PC-3 (cell line): ENCODE measurements at regions not wholly inside any gene's neighbourhood (a gene's known extent, or its start where the extent isn't known, plus 50 kb on each side); places are given as distances from the start of the nearest gene placed in this dataset.
"Not testable (repeated sequence)": the region's sequence is repeated elsewhere in the genome, so short reads cannot be mapped to it uniquely, and the experiment has no call there.

Experiments used
- ATAC-seq: fragments of 200-7000 bp; cut with Tn5 transposase; 2 replicates; pipeline ENCODE4 v1.9.1; 2020; ENCODE audit warnings: mild to moderate bottlenecking, moderate library complexity
- BruUV-seq: library from RNA; stranded (reverse); fragments of 400-500 nt; replicated peaks from 2 replicates; lab custom pipeline; 2021; lab: Mats Ljungman, UMichigan
- CTCF ChIA-PET: fragments of 300-600 bp; sonication (Branson Sonifier 250); formaldehyde crosslinking; loops from one replicate; lab custom pipeline; 2022; ENCODE audit warnings: antibody characterized with exemption; lab: Charles Lee
- POLR2A ChIA-PET: fragments of 300-600 bp; sonication (Branson Sonifier 250); formaldehyde crosslinking; loops from one replicate; lab custom pipeline; 2022; ENCODE audit warnings: antibody characterized with exemption; ENCODE audit not compliant: unreplicated experiment; lab: Charles Lee
- DNase-seq: peaks from one replicate; pipeline ENCODE4 v3.0.0-alpha.2; 2015
- H2AFZ ChIP-seq: fragments of 300-600 bp; sonication (generic); 2 replicates; pipeline ENCODE4 v1.6.0; 2016; ENCODE audit warnings: antibody characterized with exemption, low read length
- H3F3A ChIP-seq: fragments of 300-600 bp; sonication (generic); one replicate; pipeline ENCODE4 v1.6.0; 2017; ENCODE audit warnings: antibody characterized with exemption, low read length, control low read depth, mild to moderate bottlenecking; ENCODE audit not compliant: unreplicated experiment
- H3K27ac ChIP-seq: fragments of 300-600 bp; sonication (generic); 2 replicates; pipeline ENCODE4 v1.5.1; 2016; ENCODE audit warnings: mild to moderate bottlenecking, low read length
- H3K27me3 ChIP-seq: fragments of 300-600 bp; sonication (generic); 2 replicates; pipeline ENCODE4 v1.6.1; 2016; ENCODE audit warnings: low read length, mixed read lengths
- H3K36me3 ChIP-seq: fragments of 300-600 bp; sonication (generic); 2 replicates; pipeline ENCODE4 v1.6.1; 2016; ENCODE audit warnings: low read depth, mixed run types, low read length, mixed read lengths
- H3K4me1 ChIP-seq: fragments of 300-600 bp; sonication (generic); 2 replicates; pipeline ENCODE4 v1.5.1; 2016; ENCODE audit warnings: low read length; ENCODE audit not compliant: insufficient read depth
- H3K4me2 ChIP-seq: fragments of 300-600 bp; sonication (generic); 2 replicates; pipeline ENCODE4 v1.6.0; 2016; ENCODE audit warnings: low read length
- H3K4me3 ChIP-seq: fragments of 300-600 bp; sonication (generic); 2 replicates; pipeline ENCODE4 v1.5.1; 2016; ENCODE audit warnings: mild to moderate bottlenecking, low read length, mixed read lengths
- H3K79me2 ChIP-seq: fragments of 300-600 bp; sonication (generic); 2 replicates; pipeline ENCODE4 v1.6.1; 2017; ENCODE audit warnings: low read length, mixed read lengths
- H3K9ac ChIP-seq: fragments of 300-600 bp; sonication (generic); 2 replicates; pipeline ENCODE4 v1.6.0; 2016; ENCODE audit warnings: mild to moderate bottlenecking, low read length
- H3K9me2 ChIP-seq: fragments of 300-600 bp; sonication (generic); replicated peaks from 2 replicates; pipeline ENCODE4 v1.6.1; 2016; ENCODE audit warnings: mixed run types, low read length, mixed read lengths
- H3K9me3 ChIP-seq: fragments of 300-600 bp; sonication (generic); 2 replicates; pipeline ENCODE4 v1.6.1; 2016; ENCODE audit warnings: low read length, mixed read lengths
- H4K20me1 ChIP-seq: fragments of 300-600 bp; sonication (generic); 2 replicates; pipeline ENCODE4 v1.6.1; 2016; ENCODE audit warnings: low read length, mixed read lengths
- intact Hi-C: fragments of 100-400 bp; cut with micrococcal nuclease; formaldehyde crosslinking; loops from 2 replicates; pipeline ENCODE4 v1.9.0; 2023

- H3K9me3 ChIP-seq, H4K20me1 ChIP-seq, BruUV-seq, intact Hi-C loops, DNase-seq, H3F3A ChIP-seq, H3K4me2 ChIP-seq, H3K9ac ChIP-seq, H3K4me3 ChIP-seq, H3K36me3 ChIP-seq, ATAC-seq, H2AFZ ChIP-seq, H3K27me3 ChIP-seq, H3K4me1 ChIP-seq, POLR2A ChIA-PET, H3K27ac ChIP-seq, H3K79me2 ChIP-seq, H3K9me2 ChIP-seq, CTCF ChIA-PET: not testable (repeated sequence)
Observed at GRCh38 chr21:9572782-9573181, 948.6 kb upstream of the TPTE start.

GRCh38 chr21:9573528-9573927 is 947.9 kb upstream of the TPTE start:
- H3K27ac ChIP-seq, H3K9me3 ChIP-seq, intact Hi-C loops, BruUV-seq, H3K4me3 ChIP-seq, POLR2A ChIA-PET, ATAC-seq, H3K4me1 ChIP-seq, H3K9ac ChIP-seq, H2AFZ ChIP-seq, CTCF ChIA-PET, H3K79me2 ChIP-seq, H3F3A ChIP-seq, H3K4me2 ChIP-seq, H3K9me2 ChIP-seq, DNase-seq, H4K20me1 ChIP-seq, H3K27me3 ChIP-seq, H3K36me3 ChIP-seq: not testable (repeated sequence)

GRCh38 chr21:9579275-9579674 is 942.1 kb upstream of the TPTE start:
- H3K9ac ChIP-seq, DNase-seq, ATAC-seq, H2AFZ ChIP-seq, H3F3A ChIP-seq, intact Hi-C loops, H4K20me1 ChIP-seq, H3K79me2 ChIP-seq, H3K4me2 ChIP-seq, H3K9me2 ChIP-seq, H3K4me3 ChIP-seq, H3K27me3 ChIP-seq, BruUV-seq, CTCF ChIA-PET, H3K36me3 ChIP-seq, H3K9me3 ChIP-seq, H3K27ac ChIP-seq, H3K4me1 ChIP-seq, POLR2A ChIA-PET: not testable (repeated sequence)

GRCh38 chr21:9587941-9588340 is 933.4 kb upstream of the TPTE start:
- DNase-seq, H3K36me3 ChIP-seq, H3K27me3 ChIP-seq, ATAC-seq, H3F3A ChIP-seq, H3K9me2 ChIP-seq, H3K9ac ChIP-seq, H3K4me1 ChIP-seq, CTCF ChIA-PET, H3K4me2 ChIP-seq, POLR2A ChIA-PET, H3K27ac ChIP-seq, H3K4me3 ChIP-seq, H3K9me3 ChIP-seq, intact Hi-C loops, H3K79me2 ChIP-seq, BruUV-seq, H2AFZ ChIP-seq, H4K20me1 ChIP-seq: not testable (repeated sequence)

- H3K9ac ChIP-seq, H3K4me2 ChIP-seq, H3K79me2 ChIP-seq, H2AFZ ChIP-seq, H3K9me2 ChIP-seq, H3K27ac ChIP-seq, DNase-seq, H3K27me3 ChIP-seq, H3K36me3 ChIP-seq, BruUV-seq, H3K9me3 ChIP-seq, ATAC-seq, intact Hi-C loops, H3K4me3 ChIP-seq, H4K20me1 ChIP-seq, CTCF ChIA-PET, H3K4me1 ChIP-seq, H3F3A ChIP-seq, POLR2A ChIA-PET: not testable (repeated sequence)
Observed at GRCh38 chr21:9592591-9592990, 928.8 kb upstream of the TPTE start.

GRCh38 chr21:9593646-9594045 is 927.7 kb upstream of the TPTE start:
- H2AFZ ChIP-seq, intact Hi-C loops, H3K4me1 ChIP-seq, DNase-seq, H3F3A ChIP-seq, BruUV-seq, ATAC-seq, H3K9ac ChIP-seq, H3K27ac ChIP-seq, H3K4me3 ChIP-seq, CTCF ChIA-PET, H3K36me3 ChIP-seq, H3K9me2 ChIP-seq, H4K20me1 ChIP-seq, H3K79me2 ChIP-seq, POLR2A ChIA-PET, H3K27me3 ChIP-seq, H3K4me2 ChIP-seq, H3K9me3 ChIP-seq: not testable (repeated sequence)

- ATAC-seq, H3K36me3 ChIP-seq, H3K27ac ChIP-seq, H3F3A ChIP-seq, H3K79me2 ChIP-seq, H2AFZ ChIP-seq, BruUV-seq, H3K9ac ChIP-seq, H3K27me3 ChIP-seq, H4K20me1 ChIP-seq, DNase-seq, POLR2A ChIA-PET, H3K4me1 ChIP-seq, H3K4me2 ChIP-seq, H3K9me2 ChIP-seq, H3K9me3 ChIP-seq, H3K4me3 ChIP-seq, intact Hi-C loops, CTCF ChIA-PET: not testable (repeated sequence)
Observed at GRCh38 chr21:9614011-9614410, 907.4 kb upstream of the TPTE start.
